ENCODE measurements at regions not wholly inside any gene's neighbourhood (a gene's known extent, or its start where the extent isn't known, plus 50 kb on each side); places are given as distances from the start of the nearest gene placed in this dataset.

- TF ChIP-seq TAF1 (IDR thresholded peaks at IDR 0.05; ENCODE audit: low read depth, low read length) = no peak
- TF ChIP-seq NRF1 (IDR thresholded peaks at IDR 0.05; ENCODE audit: low read depth, low read length) = no peak
- TF ChIP-seq HDAC2 (IDR thresholded peaks at IDR 0.05; ENCODE audit: borderline replicate concordance in 1 of 2, low read depth in 2 of 2, low read length in 2 of 2) = no peak
Measured at GRCh38 chr10:33460505-33461294, 126.2 kb upstream of the NRP1 start (continued).

All from H1 (cell line).